ENCODE measurements at regions not wholly inside any gene's neighbourhood (a gene's known extent, or its start where the extent isn't known, plus 50 kb on each side); places are given as distances from the start of the nearest gene placed in this dataset.
"Not testable (repeated sequence)": the region's sequence is repeated elsewhere in the genome, so short reads cannot be mapped to it uniquely, and the experiment has no call there.

GRCh38 chrY:17799915-17800314 is 80.1 kb downstream of the CDY2B start:
- TF ChIP-seq POLR2AphosphoS5 (IDR thresholded peaks at IDR 0.05; ENCODE audit: low read depth, low read length); EGR1 (IDR thresholded peaks at IDR 0.05; ENCODE audit: low read depth); CTCF (IDR thresholded peaks at IDR 0.05 in 2 of 3, conservative IDR thresholded peaks at IDR 0.05 in 1 of 3; ENCODE audit: borderline replicate concordance in 1 of 3, insufficient read depth in 1 of 3, low read depth in 2 of 3, low read length in 2 of 3); JUND (IDR thresholded peaks at IDR 0.05); EZH2phosphoT487 (IDR thresholded peaks at IDR 0.05; ENCODE audit: borderline replicate concordance); REST (IDR thresholded peaks at IDR 0.05; ENCODE audit: low read depth); SRF (IDR thresholded peaks at IDR 0.05; ENCODE audit: low read depth); EZH2 (IDR thresholded peaks at IDR 0.05); ZNF274 (IDR thresholded peaks at IDR 0.05; ENCODE audit: low read depth, low read length); SP1 (IDR thresholded peaks at IDR 0.05; ENCODE audit: low read depth); ZFX (IDR thresholded peaks at IDR 0.05); POLR2A (IDR thresholded peaks at IDR 0.05; ENCODE audit: borderline replicate concordance, extremely low read depth, insufficient read depth, insufficient read length): not testable (repeated sequence)
